A549 (cell line): ENCODE measurements at regions not wholly inside any gene's neighbourhood (a gene's known extent, or its start where the extent isn't known, plus 50 kb on each side); places are given as distances from the start of the nearest gene placed in this dataset.

ENCODE experiments used
- BHLHE40 ChIP-seq: IDR thresholded peaks from 2 replicates; pipeline ENCODE4 v1.6.1; 2012; ENCODE audit warnings: low read depth, low read length, inconsistent platforms
- CBX2 ChIP-seq: fragments of 200-600 bp; sonication (generic); IDR thresholded peaks from 2 replicates; pipeline ENCODE4 v1.6.1; 2016; ENCODE audit warnings: low read depth, mild to moderate bottlenecking, borderline replicate concordance
- EP300 ChIP-seq, 2 experiments: fragments of >200 bp; sonication (Bioruptor Twin); formaldehyde crosslinking; IDR thresholded peaks; 2 replicates in 1 of 2; 3 replicates in 1 of 2; pipeline ENCODE4 v1.6.1; 2016 to 2017
- JUNB ChIP-seq: fragments of >200 bp; sonication (Bioruptor Twin); formaldehyde crosslinking; IDR thresholded peaks from 2 replicates; pipeline ENCODE4 v1.6.1; 2016
- MAZ ChIP-seq: fragments of 150-350 bp; IDR thresholded peaks from 2 replicates; pipeline ENCODE4 v1.6.1; 2014; ENCODE audit warnings: antibody characterized with exemption, low read depth, low read length, borderline replicate concordance
- POLR2A ChIP-seq: IDR thresholded peaks from 2 replicates; pipeline ENCODE4 v1.6.1; 2012; ENCODE audit warnings: mild to moderate bottlenecking, low read length
- RAD21 ChIP-seq, 2 experiments: fragments of >200 bp in 1 of 2; sonication (Bioruptor Twin) in 1 of 2; formaldehyde crosslinking in 1 of 2; IDR thresholded peaks in 1 of 2; conservative IDR thresholded peaks in 1 of 2; 2 replicates in 1 of 2; 3 replicates in 1 of 2; pipeline ENCODE4 v1.6.1; 2012 to 2018; ENCODE audit warnings: inconsistent platforms in 1 of 2
- REST ChIP-seq: fragments of 200-600 bp; sonication (generic); IDR thresholded peaks from 2 replicates; pipeline ENCODE4 v1.6.1; 2016; ENCODE audit warnings: antibody characterized with exemption, mild to moderate bottlenecking, moderate library complexity
- RFX5 ChIP-seq: fragments of 450-650 bp; IDR thresholded peaks from 2 replicates; pipeline ENCODE4 v1.7.1; 2014; ENCODE audit warnings: antibody characterized with exemption, mild to moderate bottlenecking, moderate library complexity
- ZNF302 ChIP-seq: fragments of 250-450 bp; sonication (Bioruptor Pico); IDR thresholded peaks from 2 replicates; pipeline ENCODE4 v1.9.0; 2021; ENCODE audit warnings: inconsistent platforms, mild to moderate bottlenecking, moderate library complexity
- TF ChIP-seq, protein P1 (sequence below): fragments of >200 bp; sonication (Bioruptor Twin); formaldehyde crosslinking; IDR thresholded peaks from 3 replicates; pipeline ENCODE4 v1.5.1; 2016
- TF ChIP-seq, protein P2 (sequence below): fragments of 450-650 bp; IDR thresholded peaks from 2 replicates; pipeline ENCODE4 v1.6.1; 2014; ENCODE audit warnings: antibody characterized with exemption

GRCh38 chr5:92874790-92875189 lies 706.2 kb downstream of the NR2F1-AS1 start:
- TF ChIP-seq, protein P1, sequence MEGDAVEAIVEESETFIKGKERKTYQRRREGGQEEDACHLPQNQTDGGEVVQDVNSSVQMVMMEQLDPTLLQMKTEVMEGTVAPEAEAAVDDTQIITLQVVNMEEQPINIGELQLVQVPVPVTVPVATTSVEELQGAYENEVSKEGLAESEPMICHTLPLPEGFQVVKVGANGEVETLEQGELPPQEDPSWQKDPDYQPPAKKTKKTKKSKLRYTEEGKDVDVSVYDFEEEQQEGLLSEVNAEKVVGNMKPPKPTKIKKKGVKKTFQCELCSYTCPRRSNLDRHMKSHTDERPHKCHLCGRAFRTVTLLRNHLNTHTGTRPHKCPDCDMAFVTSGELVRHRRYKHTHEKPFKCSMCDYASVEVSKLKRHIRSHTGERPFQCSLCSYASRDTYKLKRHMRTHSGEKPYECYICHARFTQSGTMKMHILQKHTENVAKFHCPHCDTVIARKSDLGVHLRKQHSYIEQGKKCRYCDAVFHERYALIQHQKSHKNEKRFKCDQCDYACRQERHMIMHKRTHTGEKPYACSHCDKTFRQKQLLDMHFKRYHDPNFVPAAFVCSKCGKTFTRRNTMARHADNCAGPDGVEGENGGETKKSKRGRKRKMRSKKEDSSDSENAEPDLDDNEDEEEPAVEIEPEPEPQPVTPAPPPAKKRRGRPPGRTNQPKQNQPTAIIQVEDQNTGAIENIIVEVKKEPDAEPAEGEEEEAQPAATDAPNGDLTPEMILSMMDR = no peak
- TF ChIP-seq POLR2A = no peak
- no peak for TF ChIP-seq REST
- TF ChIP-seq, protein P2, sequence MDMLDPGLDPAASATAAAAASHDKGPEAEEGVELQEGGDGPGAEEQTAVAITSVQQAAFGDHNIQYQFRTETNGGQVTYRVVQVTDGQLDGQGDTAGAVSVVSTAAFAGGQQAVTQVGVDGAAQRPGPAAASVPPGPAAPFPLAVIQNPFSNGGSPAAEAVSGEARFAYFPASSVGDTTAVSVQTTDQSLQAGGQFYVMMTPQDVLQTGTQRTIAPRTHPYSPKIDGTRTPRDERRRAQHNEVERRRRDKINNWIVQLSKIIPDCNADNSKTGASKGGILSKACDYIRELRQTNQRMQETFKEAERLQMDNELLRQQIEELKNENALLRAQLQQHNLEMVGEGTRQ = no peak
- no peak for TF ChIP-seq BHLHE40
- no peak for TF ChIP-seq JUNB
- no peak for TF ChIP-seq RAD21 (conservative IDR thresholded peaks at IDR 0.05 in 1 of 2, IDR thresholded peaks at IDR 0.05 in 1 of 2)
- TF ChIP-seq ZNF302 (CRISPR knock-in tag) = no peak
- no peak for TF ChIP-seq CBX2
- TF ChIP-seq EP300 (IDR thresholded peaks at IDR 0.05) = no peak
- TF ChIP-seq MAZ = no peak
- no peak for TF ChIP-seq RFX5
